HG02938 (cell line): ENCODE measurements at regions not wholly inside any gene's neighbourhood (a gene's known extent, or its start where the extent isn't known, plus 50 kb on each side); places are given as distances from the start of the nearest gene placed in this dataset.

Source experiments
- ATAC-seq: cut with Tn5 transposase; IDR thresholded peaks from one replicate; pipeline ENCODE4 v1.9.1; 2021; ENCODE audit warnings: mild to moderate bottlenecking, moderate library complexity; ENCODE audit not compliant: unreplicated experiment

GRCh38 chr2:5111581-5111980 is 580.6 kb upstream of the SOX11 start:
- ATAC-seq = no peak

GRCh38 chr2:5119046-5119445 is 573.1 kb upstream of the SOX11 start:
- no peak for ATAC-seq

GRCh38 chr2:5121121-5121520 is 571.1 kb upstream of the SOX11 start:
- no peak for ATAC-seq

GRCh38 chr2:5121642-5122041 is 570.5 kb upstream of the SOX11 start:
- ATAC-seq = no peak

- no peak for ATAC-seq
Measured at GRCh38 chr2:5123582-5124196, 568.5 kb upstream of the SOX11 start.

- ATAC-seq = no peak
Measured at GRCh38 chr2:5125017-5125730, 567.0 kb upstream of the SOX11 start.

- no peak for ATAC-seq
Measured at GRCh38 chr2:5132281-5132680, 559.9 kb upstream of the SOX11 start.

GRCh38 chr2:5140347-5140746 is 551.8 kb upstream of the SOX11 start:
- no peak for ATAC-seq

- ATAC-seq = no peak
Measured at GRCh38 chr2:5144159-5144558, 548.0 kb upstream of the SOX11 start.

- no peak for ATAC-seq
Measured at GRCh38 chr2:5145053-5145452, 547.1 kb upstream of the SOX11 start.

GRCh38 chr2:5145801-5146200 is 546.4 kb upstream of the SOX11 start:
- no peak for ATAC-seq

- no peak for ATAC-seq
Measured at GRCh38 chr2:5148392-5149085, 543.6 kb upstream of the SOX11 start.

- ATAC-seq = no peak
Measured at GRCh38 chr2:5150871-5151270, 541.3 kb upstream of the SOX11 start.

GRCh38 chr2:5164776-5165525 is 527.2 kb upstream of the SOX11 start:
- no peak for ATAC-seq

GRCh38 chr2:5172923-5173322 is 519.3 kb upstream of the SOX11 start:
- no peak for ATAC-seq

- no peak for ATAC-seq
Measured at GRCh38 chr2:5173876-5174535, 518.2 kb upstream of the SOX11 start.

GRCh38 chr2:5175231-5175630 is 517.0 kb upstream of the SOX11 start:
- no peak for ATAC-seq

GRCh38 chr2:5176764-5177163 is 515.4 kb upstream of the SOX11 start:
- no peak for ATAC-seq

GRCh38 chr2:5183031-5183430 is 509.2 kb upstream of the SOX11 start:
- ATAC-seq = no peak

- no peak for ATAC-seq
Measured at GRCh38 chr2:5187283-5187682, 504.9 kb upstream of the SOX11 start.

- no peak for ATAC-seq
Measured at GRCh38 chr2:5188636-5189035, 503.5 kb upstream of the SOX11 start.
